SIG-M5 treated with dmso at 0.1 percent for 504 hours (cell line): ENCODE measurements at regions not wholly inside any gene's neighbourhood (a gene's known extent, or its start where the extent isn't known, plus 50 kb on each side); places are given as distances from the start of the nearest gene placed in this dataset.
"Not testable (repeated sequence)": the region's sequence is repeated elsewhere in the genome, so short reads cannot be mapped to it uniquely, and the experiment has no call there.

Source experiments
- DNase-seq: peaks from one replicate; lab custom pipeline; 2025; ENCODE audit not compliant: unreplicated experiment; lab: John Stamatoyannopoulos, UW

- DNase-seq = no peak
Observed at GRCh38 chr7:109696723-109697122, 1127.0 kb downstream of the DNAJB9 start.

- no peak for DNase-seq
Observed at GRCh38 chr7:109699661-109700060, 1130.0 kb downstream of the DNAJB9 start.

- DNase-seq = no peak
Observed at GRCh38 chr7:109713366-109713765, 1143.7 kb downstream of the DNAJB9 start.

GRCh38 chr7:109719359-109719758 is 1149.7 kb downstream of the DNAJB9 start:
- not testable (repeated sequence) for DNase-seq

GRCh38 chr7:109734601-109735000 is 1164.9 kb downstream of the DNAJB9 start:
- DNase-seq = no peak

GRCh38 chr7:109735881-109736280 is 1166.2 kb downstream of the DNAJB9 start:
- DNase-seq = no peak

- no peak for DNase-seq
Observed at GRCh38 chr7:109745677-109746410, 1176.2 kb downstream of the DNAJB9 start.

- DNase-seq = no peak
Observed at GRCh38 chr7:109751241-109751640, 1181.6 kb downstream of the DNAJB9 start.

- no peak for DNase-seq
Observed at GRCh38 chr7:109752068-109752467, 1182.4 kb downstream of the DNAJB9 start.

GRCh38 chr7:109757713-109758112 is 1188.0 kb downstream of the DNAJB9 start:
- no peak for DNase-seq

GRCh38 chr7:109763611-109764010 is 1193.9 kb downstream of the DNAJB9 start:
- no peak for DNase-seq

- no peak for DNase-seq
Observed at GRCh38 chr7:109772161-109772560, 1202.5 kb downstream of the DNAJB9 start.

- no peak for DNase-seq
Observed at GRCh38 chr7:109782806-109783205, 1213.1 kb downstream of the DNAJB9 start.

- no peak for DNase-seq
Observed at GRCh38 chr7:109806548-109806947, 1236.9 kb downstream of the DNAJB9 start.

- no peak for DNase-seq
Observed at GRCh38 chr7:109821156-109821555, 1251.5 kb downstream of the DNAJB9 start.

GRCh38 chr7:109834851-109835250 is 1256.1 kb upstream of the LRRN3 start:
- DNase-seq = no peak

GRCh38 chr7:109835577-109835976 is 1255.3 kb upstream of the LRRN3 start:
- no peak for DNase-seq

GRCh38 chr7:109836016-109836415 is 1254.9 kb upstream of the LRRN3 start:
- DNase-seq = no peak

- no peak for DNase-seq
Observed at GRCh38 chr7:109842386-109842785, 1248.5 kb upstream of the LRRN3 start.

GRCh38 chr7:109844362-109844761 is 1246.6 kb upstream of the LRRN3 start:
- DNase-seq = no peak

- DNase-seq = no peak
Observed at GRCh38 chr7:109864230-109864629, 1226.7 kb upstream of the LRRN3 start.

GRCh38 chr7:109868215-109868860 is 1222.6 kb upstream of the LRRN3 start:
- DNase-seq = no peak

GRCh38 chr7:109873296-109873695 is 1217.6 kb upstream of the LRRN3 start:
- no peak for DNase-seq
